HEK293 (cell line): ENCODE measurements at regions not wholly inside any gene's neighbourhood (a gene's known extent, or its start where the extent isn't known, plus 50 kb on each side); places are given as distances from the start of the nearest gene placed in this dataset.

Source experiments
- CTCF ChIA-PET: fragments of 350-600 bp; formaldehyde crosslinking; extraction: SDS; loops from one replicate; lab custom pipeline; 2021; ENCODE audit warnings: antibody characterized with exemption; lab: Yijun Ruan, JAX
- POLR2A ChIA-PET: fragments of 300-600 bp; formaldehyde crosslinking; extraction: SDS; loops from one replicate; lab custom pipeline; 2020; ENCODE audit warnings: antibody characterized with exemption, inconsistent platforms; lab: Yijun Ruan, JAX
- H3K27ac ChIP-seq: fragments of 200-500 bp; sonication (Bioruptor generic); 2 replicates; pipeline ENCODE4 v1.5.1; 2014; ENCODE audit warnings: low read depth, low read length, control low read depth, inconsistent platforms; ENCODE audit errors: extremely low read depth
- H3K36me3 ChIP-seq, 2 experiments: fragments of 200-500 bp in 1 of 2; sonication (Bioruptor generic) in 1 of 2; 1 replicate in 1 of 2; 2 replicates in 1 of 2; pipeline ENCODE4 v1.5.1; 2014 to 2017; ENCODE audit warnings: inconsistent platforms in 2 of 2, low read length in 2 of 2; ENCODE audit not compliant: control insufficient read depth in 2 of 2, insufficient read depth in 1 of 2
- H3K4me1 ChIP-seq: fragments of 200-500 bp; sonication (Bioruptor generic); 2 replicates; pipeline ENCODE4 v1.5.1; 2014; ENCODE audit warnings: mild to moderate bottlenecking, low read length, inconsistent platforms; ENCODE audit not compliant: control insufficient read depth, insufficient read depth
- H3K4me3 ChIP-seq: 2 replicates; pipeline ENCODE4 v1.5.1; 2011; ENCODE audit warnings: low read depth, mild to moderate bottlenecking, control low read depth, low read length, moderate library complexity
- H3K9me3 ChIP-seq: fragments of 200-500 bp; sonication (Bioruptor generic); 2 replicates; pipeline ENCODE4 v1.5.1; 2014; ENCODE audit warnings: low read depth, low read length, inconsistent platforms; ENCODE audit not compliant: control insufficient read depth, insufficient read depth
- GFI1B ChIP-seq: fragments of 450-650 bp; formaldehyde crosslinking; IDR thresholded peaks from 2 replicates; pipeline ENCODE4 v1.5.1; 2016; ENCODE audit warnings: missing biosample characterization, missing genetic modification characterization
- KLF1 ChIP-seq: fragments of 450-650 bp; formaldehyde crosslinking; IDR thresholded peaks from 2 replicates; pipeline ENCODE4 v1.5.1; 2016; ENCODE audit warnings: missing biosample characterization, missing genetic modification characterization
- SCRT1 ChIP-seq: fragments of 450-650 bp; formaldehyde crosslinking; IDR thresholded peaks from 2 replicates; pipeline ENCODE4 v1.5.1; 2016; ENCODE audit warnings: missing biosample characterization, missing genetic modification characterization, borderline replicate concordance
- ZBTB20 ChIP-seq: fragments of 450-650 bp; formaldehyde crosslinking; IDR thresholded peaks from 2 replicates; pipeline ENCODE4 v1.5.1; 2016; ENCODE audit warnings: missing biosample characterization, missing genetic modification characterization
- ZNF132 ChIP-seq: fragments of 450-650 bp; formaldehyde crosslinking; IDR thresholded peaks from 2 replicates; pipeline ENCODE4 v1.5.1; 2017; ENCODE audit warnings: missing biosample characterization, missing genetic modification characterization, borderline replicate concordance
- ZNF19 ChIP-seq: fragments of 450-650 bp; formaldehyde crosslinking; IDR thresholded peaks from 2 replicates; pipeline ENCODE4; 2016; ENCODE audit warnings: missing biosample characterization, missing genetic modification characterization, low read depth
- ZNF366 ChIP-seq: fragments of 450-650 bp; formaldehyde crosslinking; conservative IDR thresholded peaks from 2 replicates; pipeline ENCODE4 v1.5.1; 2016; ENCODE audit warnings: missing biosample characterization, missing genetic modification characterization
- ZNF600 ChIP-seq: fragments of 450-650 bp; formaldehyde crosslinking; IDR thresholded peaks from 2 replicates; pipeline ENCODE4 v1.5.1; 2016; ENCODE audit warnings: missing biosample characterization, missing genetic modification characterization
- ZNF670 ChIP-seq: fragments of 450-650 bp; formaldehyde crosslinking; IDR thresholded peaks from 2 replicates; pipeline ENCODE4 v1.5.1; 2016; ENCODE audit warnings: missing biosample characterization, missing genetic modification characterization, low read depth
- TF ChIP-seq, protein P1 (sequence below): fragments of 450-650 bp; formaldehyde crosslinking; IDR thresholded peaks from 2 replicates; pipeline ENCODE4 v1.5.1; 2017; ENCODE audit warnings: missing biosample characterization, mild to moderate bottlenecking, missing genetic modification characterization, moderate library complexity

DNA sequence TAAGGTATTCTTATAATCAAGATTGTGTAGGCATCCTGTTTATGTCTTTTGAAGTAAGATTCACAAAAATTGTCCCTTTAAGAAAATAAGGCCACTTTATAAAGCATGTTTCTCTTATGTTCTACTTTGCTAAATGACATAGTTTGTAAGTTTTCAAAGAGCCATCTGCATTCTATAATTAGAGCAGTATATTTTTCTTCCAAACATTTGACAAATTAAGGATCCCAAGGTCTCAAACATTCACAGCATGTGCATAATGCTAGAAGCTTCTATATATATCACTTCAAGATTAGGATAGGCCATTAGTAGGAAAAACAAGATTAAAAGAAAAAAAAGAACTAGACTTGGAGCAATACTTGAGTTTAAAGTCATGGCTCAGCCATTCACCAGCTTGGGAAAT is 55.9 kb upstream of the DOK5 start:
- H3K4me1 ChIP-seq: no peaks in the 10 kb centered on the region
- H3K9me3 ChIP-seq: no peaks in the 10 kb centered on the region
- TF ChIP-seq ZNF670 (tag by site-specific recombination): no peak
- TF ChIP-seq ZBTB20: no peak
- no peak for TF ChIP-seq SCRT1 (tag by site-specific recombination)
- TF ChIP-seq KLF1 (tag by site-specific recombination): no peak
- no peak for TF ChIP-seq ZNF600 (tag by site-specific recombination)
- TF ChIP-seq ZNF132 (tag by site-specific recombination): no peak
- no peak for TF ChIP-seq ZNF19 (tag by site-specific recombination)
- no peak for TF ChIP-seq GFI1B
- TF ChIP-seq ZNF366: no peak
- TF ChIP-seq, protein P1, sequence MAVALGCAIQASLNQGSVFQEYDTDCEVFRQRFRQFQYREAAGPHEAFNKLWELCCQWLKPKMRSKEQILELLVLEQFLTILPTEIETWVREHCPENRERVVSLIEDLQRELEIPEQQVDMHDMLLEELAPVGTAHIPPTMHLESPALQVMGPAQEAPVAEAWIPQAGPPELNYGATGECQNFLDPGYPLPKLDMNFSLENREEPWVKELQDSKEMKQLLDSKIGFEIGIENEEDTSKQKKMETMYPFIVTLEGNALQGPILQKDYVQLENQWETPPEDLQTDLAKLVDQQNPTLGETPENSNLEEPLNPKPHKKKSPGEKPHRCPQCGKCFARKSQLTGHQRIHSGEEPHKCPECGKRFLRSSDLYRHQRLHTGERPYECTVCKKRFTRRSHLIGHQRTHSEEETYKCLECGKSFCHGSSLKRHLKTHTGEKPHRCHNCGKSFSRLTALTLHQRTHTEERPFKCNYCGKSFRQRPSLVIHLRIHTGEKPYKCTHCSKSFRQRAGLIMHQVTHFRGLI (tag by site-specific recombination): no peak
- ChIA-PET CTCF (no interaction called here), POLR2A (no interaction called here)
- H3K4me3 ChIP-seq: no peak overlapping the region
- no peaks in the 10 kb centered on the region for H3K36me3 ChIP-seq
- H3K27ac ChIP-seq: no peak overlapping the region
